Activated CD8-positive, alpha-beta memory T cell treated with anti-CD3 and anti-CD28 coated beads for 24 hours (primary cell): ENCODE measurements at regions not wholly inside any gene's neighbourhood (a gene's known extent, or its start where the extent isn't known, plus 50 kb on each side); places are given as distances from the start of the nearest gene placed in this dataset.
"Not testable (repeated sequence)": the region's sequence is repeated elsewhere in the genome, so short reads cannot be mapped to it uniquely, and the experiment has no call there.

Experiments
- DNase-seq: peaks from one replicate; pipeline ENCODE4 v3.0.0-alpha.2; 2020

DNA sequence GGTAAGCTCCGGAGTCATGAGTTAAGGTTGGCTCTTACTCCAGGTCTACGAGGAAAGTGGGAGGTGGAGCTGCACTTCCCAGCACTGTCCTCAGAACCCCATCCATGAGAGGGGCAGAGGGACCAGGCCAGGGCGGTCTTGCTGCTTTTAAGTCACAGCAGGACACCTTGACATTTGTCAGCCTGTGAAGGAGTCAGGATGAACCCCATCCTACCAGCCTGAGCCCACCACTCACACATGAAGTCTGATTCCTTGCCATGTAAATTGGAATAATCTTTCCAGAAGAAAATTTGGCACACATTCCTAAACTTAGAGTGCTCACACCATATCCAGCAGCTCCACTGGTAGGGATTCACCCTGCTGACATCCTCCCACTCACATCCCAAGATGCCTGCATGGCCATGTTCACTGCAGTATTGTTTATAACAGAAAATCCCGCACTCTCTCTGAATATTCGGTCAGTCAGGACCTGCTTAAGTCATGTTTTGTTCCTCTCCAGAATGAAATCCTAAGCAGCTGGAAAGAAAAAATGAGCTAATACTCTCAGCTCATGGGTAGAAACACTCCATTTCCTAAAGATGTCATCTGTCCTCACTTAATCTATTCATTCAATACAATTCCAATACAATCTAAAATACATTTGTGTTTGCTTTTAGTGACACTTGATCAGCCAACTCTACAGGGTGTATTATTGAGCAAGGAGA, 79.3 kb upstream of the COL5A1 start:
- DNase-seq = no peak

DNA sequence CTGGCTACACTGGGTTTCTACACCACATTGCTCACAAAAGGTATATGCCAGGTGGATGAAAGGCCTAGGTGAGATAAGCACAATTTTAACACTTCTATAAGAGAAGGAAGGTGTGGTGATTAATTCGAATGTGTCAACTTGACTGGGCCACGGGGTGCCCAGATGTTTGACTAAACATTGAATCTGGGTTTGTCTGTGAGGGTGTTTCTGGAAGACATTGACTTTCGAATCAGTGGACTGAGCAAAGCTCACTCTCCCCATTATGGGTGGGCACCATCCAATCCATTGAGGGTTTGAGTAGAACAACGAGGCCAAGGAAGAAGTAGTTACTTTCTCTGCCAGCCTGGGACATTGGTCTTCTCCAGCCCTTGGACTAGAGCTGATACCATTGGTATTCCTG, 78.2 kb upstream of the COL5A1 start:
- DNase-seq = no peak

DNA sequence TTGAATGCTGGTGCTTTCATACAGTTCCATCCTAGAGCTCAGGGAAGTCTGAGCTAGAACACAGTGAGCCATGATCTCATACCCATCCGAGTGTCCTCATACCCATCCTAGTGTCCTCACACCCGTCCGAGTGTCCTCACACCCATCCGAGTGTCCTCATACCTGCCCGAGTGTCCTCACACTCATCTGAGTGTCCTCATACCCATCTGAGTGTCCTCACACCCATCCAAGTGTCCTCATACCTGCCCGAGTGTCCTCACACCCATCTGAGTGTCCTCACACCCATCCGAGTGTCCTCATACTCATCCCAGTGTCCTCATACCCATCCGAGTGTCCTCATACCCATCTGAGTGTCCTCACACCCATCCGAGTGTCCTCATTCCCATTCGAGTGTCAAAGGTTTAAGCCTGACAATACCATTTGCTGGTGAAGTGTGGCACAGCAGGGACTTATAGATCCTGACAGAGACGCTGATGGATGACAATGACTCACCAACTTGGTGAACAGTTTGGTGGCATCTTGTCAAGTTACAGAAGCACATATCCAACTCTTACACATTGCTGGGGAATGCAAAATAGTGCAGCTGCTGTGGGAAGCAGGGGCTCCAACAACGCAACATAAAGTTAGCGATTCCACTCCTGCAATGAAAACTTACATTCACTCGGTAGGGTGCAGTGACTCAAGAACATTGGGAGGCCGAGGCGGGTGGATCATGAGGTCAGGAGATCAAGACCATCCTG, 77.0 kb upstream of the COL5A1 start:
- DNase-seq = no peak

DNA sequence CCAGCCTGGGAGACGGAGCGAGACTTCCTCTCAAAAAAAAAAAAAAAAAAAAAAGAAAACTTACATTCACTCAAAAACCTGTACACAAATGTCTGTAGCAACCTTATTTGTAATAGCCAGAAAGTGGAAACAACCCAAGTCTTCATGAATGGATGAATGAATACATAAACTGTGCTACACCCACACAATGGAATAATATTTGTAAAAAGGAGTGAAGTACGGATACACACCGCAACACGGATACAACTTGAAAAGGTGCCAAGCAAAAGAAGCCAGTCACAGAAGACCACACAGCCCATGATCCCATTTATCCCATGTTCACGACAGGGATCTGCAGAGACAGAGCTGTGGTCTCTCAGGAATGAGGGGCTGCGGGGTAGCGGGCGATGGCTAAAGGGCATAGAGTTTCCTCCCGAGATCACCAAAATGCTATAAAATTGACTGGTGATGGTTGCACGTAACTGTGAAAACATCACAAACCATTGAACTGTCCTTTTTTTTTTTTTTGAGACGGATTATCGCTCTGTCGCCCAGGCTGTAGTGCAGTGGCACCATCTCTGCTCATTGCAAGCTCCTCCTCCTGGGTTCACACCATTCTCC, 76.2 kb upstream of the COL5A1 start:
- no peak for DNase-seq

DNA sequence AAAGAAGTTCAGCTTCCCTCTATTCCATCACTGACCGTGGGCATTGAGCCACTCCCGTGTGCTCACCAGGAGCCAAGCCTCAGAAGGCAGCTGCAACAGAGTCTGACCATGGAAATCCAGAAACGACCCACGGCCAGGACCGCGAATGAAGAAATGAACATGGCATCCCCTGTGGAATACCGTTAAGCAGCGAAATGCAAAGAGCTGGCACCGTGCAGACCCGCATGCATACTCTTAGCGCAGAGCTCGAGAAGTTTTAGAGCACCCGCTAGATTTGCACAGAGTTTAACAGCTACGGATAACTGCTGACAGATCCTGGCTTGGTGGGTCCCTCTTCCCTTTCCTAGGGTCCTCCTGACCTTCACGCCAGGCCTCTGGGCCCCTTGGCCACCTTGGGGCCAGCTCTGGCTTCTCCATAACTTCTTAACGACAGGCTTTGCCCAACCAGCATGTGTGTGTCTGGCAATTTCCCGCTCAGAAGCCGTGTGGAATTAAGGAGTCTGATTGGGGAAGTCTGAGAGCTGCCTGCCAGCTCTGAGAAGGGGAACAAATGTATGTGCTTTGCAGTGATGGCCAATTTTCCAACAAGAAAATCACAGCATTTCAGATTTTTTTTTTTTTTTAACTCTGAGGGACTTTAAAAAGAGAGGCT, 75.3 kb upstream of the COL5A1 start:
- DNase-seq = no peak

DNA sequence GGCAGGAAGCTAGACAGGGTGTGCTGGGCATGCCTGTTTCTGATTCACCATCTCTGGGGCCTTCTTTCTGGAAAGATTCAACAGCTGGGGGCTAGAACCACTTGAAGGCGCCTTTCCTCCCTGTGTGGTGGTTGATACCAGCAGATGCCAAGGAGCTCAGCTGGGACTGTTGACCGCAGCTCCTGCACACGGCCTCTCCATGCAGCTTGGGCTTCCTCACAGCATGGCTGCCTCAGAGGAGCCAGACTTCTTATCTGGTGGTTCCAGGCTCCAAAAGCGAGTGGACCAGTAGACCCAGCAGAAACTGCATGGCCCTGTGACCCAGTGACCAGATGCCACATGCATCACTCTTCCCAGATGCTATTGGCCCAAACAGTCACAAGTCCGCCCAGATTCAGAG, 74.7 kb upstream of the COL5A1 start:
- DNase-seq = no peak

DNA sequence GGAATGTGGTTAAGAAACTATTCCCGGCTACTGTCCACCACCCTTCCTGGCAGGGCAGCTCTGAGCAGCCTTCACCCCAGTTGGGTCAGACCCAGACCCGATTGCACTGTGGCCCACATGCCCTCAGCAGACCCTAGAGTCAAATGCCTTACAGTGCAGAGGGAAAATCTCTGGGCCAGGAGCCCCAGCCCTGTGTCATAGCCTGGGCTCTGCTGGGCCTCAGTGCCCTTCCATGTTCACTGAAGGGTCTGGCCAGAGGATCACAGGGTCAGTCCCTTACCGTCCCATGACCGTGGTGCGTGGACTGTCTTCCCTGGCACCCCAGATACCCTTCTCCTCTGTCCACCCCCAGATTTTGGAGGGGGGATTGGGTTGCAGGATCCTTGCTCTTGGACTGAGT, 73.5 kb upstream of the COL5A1 start:
- DNase-seq = no peak

DNA sequence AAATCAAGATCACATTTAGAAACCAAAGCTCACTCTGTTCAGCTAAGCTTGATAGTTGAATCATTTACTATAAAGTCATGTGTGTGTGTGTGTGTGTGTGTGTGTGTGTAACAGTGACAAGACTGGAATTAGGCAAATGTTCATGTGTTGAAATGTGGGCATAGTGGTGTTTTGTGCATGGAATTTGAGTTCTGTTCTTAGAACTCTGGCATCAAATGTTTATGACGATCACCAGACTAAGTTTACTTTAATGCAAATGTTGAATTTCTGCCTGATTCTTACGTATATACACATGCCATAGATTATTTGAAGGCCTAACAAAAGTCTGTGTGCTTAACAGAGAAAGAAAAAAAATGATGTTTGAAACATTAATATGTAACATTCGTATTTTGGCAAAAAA, 72.8 kb upstream of the COL5A1 start:
- no peak for DNase-seq

DNA sequence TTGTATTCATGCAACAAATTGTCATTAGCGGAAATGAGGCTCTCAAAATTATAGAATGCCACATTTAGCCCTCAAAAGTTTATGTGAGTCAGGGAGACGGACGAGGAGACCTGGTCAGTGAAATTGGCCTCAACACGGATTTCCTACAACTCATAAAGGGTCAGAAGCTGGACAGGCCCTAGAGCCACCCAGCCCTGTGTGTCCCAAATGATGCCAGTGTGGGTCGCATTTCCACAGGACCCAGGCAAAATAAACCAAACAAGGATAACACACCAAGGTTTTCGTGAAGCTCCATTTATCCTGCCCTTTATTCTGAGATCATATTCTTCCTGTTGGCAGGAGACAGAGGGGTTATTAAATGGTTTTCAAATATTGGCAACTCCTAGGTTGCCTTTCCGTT, 72.0 kb upstream of the COL5A1 start:
- DNase-seq = no peak

DNA sequence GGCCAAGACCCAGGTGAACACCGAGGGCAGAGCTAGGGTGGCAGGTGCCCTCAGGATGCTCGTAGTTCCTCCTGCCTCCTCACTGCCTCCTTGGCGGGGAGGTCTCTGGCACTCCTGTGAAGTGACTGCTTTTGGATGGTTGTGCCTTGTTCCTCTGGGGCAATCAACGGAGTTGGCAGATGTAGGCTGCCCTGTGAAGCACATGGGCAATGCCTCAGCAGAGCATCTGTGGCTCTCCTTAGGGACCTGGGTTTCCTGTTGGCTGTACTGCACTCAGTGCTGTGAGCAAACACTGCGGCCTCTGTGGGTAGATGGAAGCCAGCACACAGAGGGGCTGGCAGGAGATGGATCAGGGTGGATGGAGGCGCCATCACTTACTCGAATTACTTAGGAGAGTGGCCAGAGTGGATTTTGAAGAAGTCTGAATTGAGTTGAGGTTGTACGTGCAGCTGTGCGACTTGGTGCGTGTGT, 71.4 kb upstream of the COL5A1 start:
- no peak for DNase-seq

DNA sequence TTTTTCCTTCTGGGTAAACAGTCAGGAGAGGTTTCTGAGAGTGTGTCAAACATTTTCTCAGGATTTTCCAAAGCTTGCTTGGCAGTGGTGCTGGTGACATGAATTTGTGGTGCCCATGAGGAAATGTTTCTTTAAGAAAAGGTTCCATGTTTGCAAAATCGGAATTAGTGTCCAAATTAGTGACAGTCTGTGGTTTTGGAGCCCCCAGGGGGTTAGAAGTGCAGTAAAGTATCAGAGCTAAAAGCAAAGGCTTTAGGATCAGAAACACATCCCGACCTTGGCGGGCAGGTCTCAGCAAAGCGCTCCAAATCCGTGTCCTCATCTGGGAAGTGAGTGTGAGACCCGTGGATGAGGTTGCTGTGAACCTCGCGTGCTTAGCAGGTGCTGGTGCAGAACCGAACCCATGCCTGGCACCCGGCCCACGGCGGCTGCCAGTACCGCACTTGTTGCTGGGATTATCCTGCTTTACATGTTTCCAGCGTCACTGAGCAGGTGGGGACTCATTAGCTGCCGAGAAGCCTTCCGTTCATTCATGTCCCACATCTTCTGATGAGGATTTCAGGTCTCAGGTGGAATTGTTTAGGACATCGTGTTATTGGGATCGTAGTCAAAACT, 70.8 kb upstream of the COL5A1 start:
- DNase-seq = peak; percentile 33

DNA sequence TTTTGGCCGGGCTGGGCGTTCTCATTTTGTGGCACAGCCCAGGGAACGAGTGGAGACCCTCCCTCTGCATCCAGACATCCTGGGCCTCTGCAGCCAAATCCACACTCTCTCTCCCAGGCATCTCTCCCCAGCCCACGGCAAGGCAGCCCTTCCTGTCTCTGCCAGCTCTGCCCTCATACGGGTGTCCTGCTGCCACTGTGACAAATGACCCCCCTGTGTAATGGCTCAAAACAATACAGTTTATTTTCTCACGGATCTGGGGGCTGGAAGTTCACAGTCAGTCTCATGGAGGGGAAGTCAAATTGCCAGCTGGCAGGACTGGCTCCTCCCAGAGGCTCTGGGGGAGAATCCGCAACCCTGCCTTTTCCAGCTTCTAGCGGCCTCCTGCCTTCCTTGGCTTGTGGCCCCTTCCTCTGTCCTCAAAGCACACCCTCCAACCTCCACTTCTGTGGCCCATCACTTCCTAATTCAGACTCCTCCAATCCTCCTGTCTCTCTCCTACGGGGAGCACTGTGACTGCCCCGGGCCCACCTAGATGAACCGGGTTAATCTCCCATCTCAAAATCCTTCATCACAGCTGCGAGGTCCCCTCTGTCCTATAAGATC, 70.2 kb upstream of the COL5A1 start:
- peak; percentile 28 for DNase-seq

DNA sequence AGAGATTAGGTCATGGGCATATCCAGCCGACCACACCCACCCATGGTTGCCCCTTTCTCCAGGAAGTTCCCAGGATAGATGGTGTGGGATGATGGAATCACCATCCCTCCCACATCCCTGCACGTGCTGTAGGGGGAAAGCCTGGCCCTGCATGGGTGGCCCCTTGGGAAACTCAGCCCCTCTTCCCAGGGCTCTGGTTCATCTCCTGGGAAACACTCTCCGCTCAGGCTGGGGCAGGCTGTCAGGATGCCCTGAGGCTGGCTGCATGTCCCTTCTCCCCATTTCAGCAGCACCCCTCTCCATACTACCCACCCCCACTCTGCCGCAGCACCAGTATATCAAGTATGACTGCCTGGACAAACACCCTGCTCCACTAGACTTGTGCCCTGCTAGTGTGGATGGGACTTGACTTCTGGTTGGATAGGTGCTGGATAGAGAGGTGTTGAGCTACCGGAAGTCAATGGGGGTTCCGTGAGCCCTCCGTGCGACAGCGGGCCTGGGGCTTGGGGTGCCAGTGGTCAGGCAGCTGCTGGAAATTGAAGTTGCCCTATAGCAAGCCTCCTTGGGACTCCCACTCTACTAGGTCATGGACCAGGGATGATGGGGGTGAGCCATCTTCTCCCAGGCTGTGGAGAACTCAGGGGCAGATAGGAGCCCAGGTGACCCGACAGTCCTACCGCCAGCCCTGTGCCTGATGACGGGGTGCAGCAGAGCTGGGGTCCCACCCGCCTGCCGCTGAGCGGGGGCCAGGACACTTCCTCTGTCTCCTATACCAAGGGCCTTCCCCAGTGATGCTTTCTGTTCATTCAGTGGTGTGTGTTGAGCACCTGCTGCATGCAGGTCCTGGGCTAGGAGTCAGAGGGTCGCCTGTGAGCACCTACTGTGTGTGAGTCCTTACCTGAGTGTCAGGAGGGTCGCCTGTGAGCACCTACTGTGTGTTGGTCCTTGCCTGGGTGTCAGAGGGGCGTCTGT, 69.4 kb upstream of the COL5A1 start:
- DNase-seq = peak; percentile 54

DNA sequence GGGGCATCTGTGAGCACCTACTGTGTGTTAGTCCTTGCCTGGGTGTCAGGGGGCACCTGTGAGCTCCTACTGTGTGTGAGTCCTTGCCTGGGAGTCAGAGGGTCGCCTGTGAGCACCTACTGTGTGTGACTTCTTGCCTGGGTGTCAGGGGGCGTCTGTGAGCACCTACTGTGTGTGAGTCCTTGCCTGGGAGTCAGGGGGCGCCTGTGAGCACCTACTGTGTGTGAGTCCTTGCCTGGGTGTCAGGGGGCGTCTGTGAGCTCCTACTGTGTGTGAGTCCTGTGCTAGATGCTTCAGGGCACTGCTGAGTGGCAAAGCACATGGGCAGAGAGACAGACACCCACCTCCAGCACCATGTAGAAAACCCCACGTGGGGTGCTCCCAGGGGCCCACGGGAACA, 66.9 kb upstream of the COL5A1 start:
- DNase-seq = not testable (repeated sequence)

DNA sequence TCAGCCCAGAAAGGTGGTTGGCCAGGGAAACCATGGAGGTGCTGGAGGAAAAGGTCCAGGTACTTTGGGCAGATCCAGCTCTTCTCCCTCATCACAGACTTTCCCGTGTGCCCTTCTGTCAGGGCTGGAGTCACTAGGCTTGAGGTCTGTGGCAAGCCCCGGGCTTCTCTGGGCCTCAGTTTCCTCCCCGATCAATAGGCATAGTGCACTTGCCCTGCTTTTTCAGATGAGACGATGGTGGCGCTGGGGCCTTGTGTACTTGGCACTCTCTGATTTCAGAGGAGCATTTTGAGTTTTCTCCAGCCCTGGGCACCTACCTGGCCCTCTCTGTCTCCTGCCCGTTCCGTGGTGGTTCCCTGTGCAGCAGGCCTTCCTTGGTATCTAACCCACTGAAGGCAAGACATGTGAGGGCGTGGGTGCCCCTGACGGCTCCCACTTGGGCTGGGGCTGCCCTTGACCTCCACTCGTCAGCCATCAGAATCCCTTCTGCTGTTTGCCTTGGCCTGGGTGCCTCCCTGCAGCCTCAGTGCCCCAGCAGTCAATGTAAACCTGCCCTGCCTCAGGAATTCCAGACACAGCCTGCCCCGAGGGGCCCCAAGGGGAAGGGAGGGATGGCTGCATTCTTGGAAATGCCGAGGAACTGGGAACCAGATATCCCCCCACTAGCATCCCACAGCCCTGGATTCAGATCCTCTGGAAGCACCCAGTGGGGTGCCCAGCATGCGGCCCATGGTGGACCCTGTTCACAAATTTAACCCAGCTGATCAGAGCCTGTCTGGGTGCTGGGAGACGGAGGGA, 66.3 kb upstream of the COL5A1 start:
- no peak for DNase-seq

DNA sequence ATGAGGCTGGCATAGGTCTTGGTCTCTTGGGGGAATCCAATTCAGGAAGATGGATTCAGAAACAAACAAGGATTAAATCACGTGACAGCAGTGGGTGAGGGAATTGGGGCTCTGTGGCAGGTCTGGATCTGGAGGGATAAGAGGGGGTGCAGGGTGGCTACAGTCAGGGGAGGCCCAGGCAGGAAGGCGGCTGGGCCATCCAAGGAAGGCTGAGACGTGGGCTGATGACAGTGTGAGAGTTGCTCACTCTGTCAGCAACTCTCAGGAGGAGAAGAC, 65.8 kb upstream of the COL5A1 start:
- no peak for DNase-seq

DNA sequence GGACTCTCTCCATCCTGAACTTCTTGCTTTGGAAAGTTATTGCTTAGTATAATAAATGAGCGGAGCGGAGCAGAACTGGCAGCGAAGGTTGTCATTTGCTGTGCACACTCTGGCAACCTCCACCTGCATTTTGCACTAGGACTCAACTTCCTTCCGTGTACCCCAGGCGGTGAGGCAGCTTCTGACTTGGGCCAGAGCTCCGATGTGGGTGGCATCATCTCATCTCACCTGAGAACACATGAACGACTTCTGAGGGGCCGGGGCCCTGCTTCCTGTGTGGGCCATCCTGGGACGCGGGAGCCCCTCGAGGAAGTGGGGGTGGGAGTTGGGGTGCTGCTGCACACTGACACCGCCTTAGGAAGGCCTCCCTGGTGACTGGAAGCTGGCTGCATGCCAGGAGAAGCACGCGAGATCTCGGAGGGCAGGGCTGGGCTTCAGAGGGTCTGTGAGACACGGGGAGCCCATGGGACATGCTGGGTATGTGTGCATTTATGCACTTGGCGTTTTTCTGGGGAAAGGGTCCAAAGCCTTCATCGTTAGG, 56.5 kb upstream of the COL5A1 start:
- peak; percentile 47 for DNase-seq

DNA sequence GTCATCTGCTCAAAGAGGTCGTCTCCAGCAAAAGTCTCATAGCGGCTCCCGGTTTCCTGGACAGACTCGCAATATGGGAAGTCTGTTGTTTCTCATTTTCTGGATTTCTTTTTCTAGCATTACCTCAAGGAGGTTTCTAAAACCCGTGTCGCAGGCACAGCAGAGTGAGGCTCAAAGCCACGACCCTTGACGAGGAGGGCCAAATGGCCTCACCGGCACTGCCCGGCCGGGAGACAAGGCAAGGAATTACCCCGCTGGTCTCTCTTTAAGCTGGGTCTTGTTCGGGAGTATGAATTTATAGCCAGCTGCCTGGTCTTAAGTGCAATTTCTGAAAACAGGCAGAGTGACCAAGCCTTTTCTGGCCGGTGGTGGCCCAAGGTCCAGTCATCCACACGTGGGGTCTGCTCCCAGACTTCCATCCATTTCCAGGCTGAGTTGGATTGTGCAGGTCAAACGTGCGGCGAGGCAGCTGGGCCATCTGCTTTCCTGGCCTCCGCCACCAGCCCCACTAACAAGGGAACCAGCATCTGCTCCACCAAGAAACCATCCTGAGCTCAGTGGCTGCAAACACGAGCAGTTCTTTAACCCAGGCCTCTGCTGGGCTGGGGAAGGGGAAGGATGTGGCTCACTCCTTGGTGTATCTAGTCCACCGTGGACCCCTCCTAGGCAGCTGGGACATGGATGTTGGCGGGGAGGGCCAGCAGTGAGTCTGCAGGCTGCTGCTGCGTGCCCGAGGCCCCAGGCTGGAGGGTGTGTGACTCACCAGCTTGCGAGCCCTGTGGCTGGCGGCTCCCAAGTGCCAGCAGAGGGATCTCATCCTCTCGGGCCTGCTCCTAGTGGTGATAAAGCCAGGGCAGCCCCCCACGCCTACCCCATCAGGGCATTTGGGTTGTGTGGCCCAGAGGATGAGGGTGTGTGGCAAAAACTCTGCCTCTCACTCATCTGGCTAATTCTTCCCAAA, 55.6 kb upstream of the COL5A1 start:
- peak; percentile 38 for DNase-seq

DNA sequence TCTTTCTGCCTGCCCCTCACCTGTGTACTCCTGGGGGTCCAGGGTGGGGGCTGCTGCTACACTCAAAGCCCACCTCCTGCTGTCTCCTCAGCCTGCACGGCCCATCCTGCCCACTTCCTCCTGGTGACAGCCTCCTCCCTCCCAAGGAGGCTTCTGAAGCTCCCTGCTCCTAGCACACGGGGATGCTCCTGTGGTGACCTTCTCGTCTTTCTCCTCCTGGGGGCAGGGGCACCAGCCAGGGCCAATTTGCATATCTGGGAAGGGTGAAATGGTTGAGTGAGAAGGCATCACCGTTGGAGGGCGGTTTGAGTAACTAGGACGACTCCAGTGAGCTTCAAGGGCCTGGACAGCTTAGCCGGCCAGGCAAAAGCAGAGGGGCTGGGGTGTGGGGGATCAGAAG, 51.9 kb upstream of the COL5A1 start:
- DNase-seq = no peak
